Aorta (tissue), 5 donors: ENCODE measurements at regions not wholly inside any gene's neighbourhood (a gene's known extent, or its start where the extent isn't known, plus 50 kb on each side); places are given as distances from the start of the nearest gene placed in this dataset.

Source experiments
- ATAC-seq: fragments of 200-7000 bp; cut with Tn5 transposase; one replicate; pipeline ENCODE4 v1.9.1; 2022; ENCODE audit warnings: moderate library complexity; ENCODE audit not compliant: low FRiP score
- DNase-seq, 2 donors: peaks; one replicate each; pipeline ENCODE4 v3.0.0-alpha.2; 2020
- H3K27ac ChIP-seq, 2 donors: one replicate each; pipeline ENCODE4 v1.5.1; 2013; ENCODE audit warnings: low read length in 2 of 2, mild to moderate bottlenecking in 2 of 2, moderate library complexity in 2 of 2, control low read depth in 1 of 2, inconsistent platforms in 1 of 2, low read depth in 1 of 2
- H3K27me3 ChIP-seq, 2 donors: one replicate each; pipeline ENCODE4 v1.6.1; 2013; ENCODE audit warnings: control low read depth in 1 of 2, low read length in 1 of 2, mild to moderate bottlenecking in 1 of 2, moderate library complexity in 1 of 2; ENCODE audit not compliant: insufficient read depth in 2 of 2, control insufficient read depth in 1 of 2
- H3K36me3 ChIP-seq, 2 donors: one replicate each; pipeline ENCODE4 v1.6.1; 2013; ENCODE audit warnings: control low read depth in 1 of 2, low read length in 1 of 2, mild to moderate bottlenecking in 1 of 2; ENCODE audit not compliant: insufficient read depth in 2 of 2, control insufficient read depth in 1 of 2
- H3K4me1 ChIP-seq, 2 donors: one replicate each; pipeline ENCODE4 v1.6.1; 2013; ENCODE audit warnings: low read length in 2 of 2, control low read depth in 1 of 2, mild to moderate bottlenecking in 1 of 2, moderate library complexity in 1 of 2; ENCODE audit not compliant: insufficient read depth in 2 of 2, control insufficient read depth in 1 of 2
- H3K4me3 ChIP-seq, 2 donors: one replicate each; pipeline ENCODE4 v1.5.1; 2013; ENCODE audit warnings: low read length in 2 of 2, control low read depth in 1 of 2, mild to moderate bottlenecking in 1 of 2
- H3K9me3 ChIP-seq: one replicate; pipeline ENCODE4 v1.6.1; 2013; ENCODE audit warnings: mild to moderate bottlenecking, low read length; ENCODE audit not compliant: control insufficient read depth
- WGBS, 2 donors: extraction: QIAGEN DNeasy Blood & Tissue Kit; methylation state at CpG; one replicate each; pipeline ENCODE4 v1.1.7; 2013; 5-methylcytosine and 5-hydroxymethylcytosine counted together
- intact Hi-C, 2 donors: fragments of 100-400 bp; cut with DNase I; formaldehyde crosslinking; loops; one replicate each; pipeline versions ENCODE4 v1.14.2 to v1.15.0; 2022
- donor health status: healthy with polysubstance abuse.
- donor health status: Bipolar disorder and iron deficiency.
- donor health status: DM: no; HTN: no; CAD: no.
- donor health status: DM: no; HTN: no; CAD: no.
- donor health status: DM: yes; HTN: yes; CAD: no.

DNA sequence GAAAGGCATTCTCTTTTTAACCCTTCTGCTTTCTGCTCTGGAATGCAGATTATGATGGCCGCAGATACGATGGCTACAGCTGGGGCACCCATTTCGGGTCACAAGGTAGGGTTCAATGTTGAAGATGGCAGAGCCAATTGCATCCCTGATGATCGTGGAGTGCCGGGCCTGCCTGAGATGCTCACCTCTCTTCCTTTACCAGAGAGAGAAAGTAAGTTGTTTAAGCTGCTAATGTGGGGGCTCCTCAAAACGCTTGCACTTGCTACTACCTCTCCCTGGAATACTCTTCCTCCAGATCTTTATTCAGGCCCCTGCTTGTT, 50.8 kb upstream of the PRDM11 start:
- Histone ChIP-seq H3K4me3 (no peak overlapping the region), H3K4me1 (peaks cover 0 to 2% of the 10 kb centered on the region in 2 donors), H3K27me3 (no peaks in the 10 kb centered on the region), H3K27ac (no peak overlapping the region), H3K9me3 (no peaks in the 10 kb centered on the region), H3K36me3 (no peaks in the 10 kb centered on the region)
- 85 to 86% methylated on average over 6 of the region's 6 CpGs for WGBS, 2 donors
- no peak for DNase-seq
- intact Hi-C loops, result loop anchor here in 1 of 2 donors (10.0 kb wide), 2 partner anchors 331 to 531 kb away; partner anchors contain the start of gene CD82
- no peak for ATAC-seq

DNA sequence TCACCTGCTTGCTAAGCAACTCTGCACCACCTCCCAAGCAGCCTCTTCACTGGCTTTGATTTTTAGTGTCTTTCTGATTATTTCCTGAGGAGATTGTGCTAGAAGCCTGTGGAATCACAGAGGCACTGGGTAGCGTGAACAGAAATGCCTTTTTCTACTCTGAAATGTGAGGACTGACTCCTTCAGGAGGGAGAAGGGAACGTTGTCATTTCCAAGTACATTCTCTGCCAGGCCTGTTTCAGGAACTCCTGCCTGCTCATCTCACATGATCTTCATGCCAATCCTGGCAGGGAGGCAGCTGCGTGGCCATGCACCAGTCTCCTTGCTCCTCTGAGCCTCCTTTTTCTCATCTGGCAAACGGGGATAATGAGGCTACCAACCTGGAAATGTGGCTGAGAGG, 49.8 kb upstream of the PRDM11 start:
- intact Hi-C loops, result loop anchor here in 1 of 2 donors (10.0 kb wide), 2 partner anchors 332 to 532 kb away; partner anchors contain the start of gene CD82
- Histone ChIP-seq H3K9me3 (no peaks in the 10 kb centered on the region), H3K4me3 (no peak overlapping the region), H3K4me1 (peaks cover 0 to 2% of the 10 kb centered on the region in 2 donors), H3K27me3 (no peaks in the 10 kb centered on the region), H3K27ac (no peak overlapping the region), H3K36me3 (no peaks in the 10 kb centered on the region)
- no peak for ATAC-seq
- WGBS, 2 donors, result 65 to 72% methylated on average over 4 of the region's 4 CpGs
- DNase-seq, result no peak
